ENCODE measurements at regions not wholly inside any gene's neighbourhood (a gene's known extent, or its start where the extent isn't known, plus 50 kb on each side); places are given as distances from the start of the nearest gene placed in this dataset.
"Not testable (repeated sequence)": the region's sequence is repeated elsewhere in the genome, so short reads cannot be mapped to it uniquely, and the experiment has no call there.

- H3K36me3 ChIP-seq (ENCODE audit: insufficient read depth, low read length) = no peaks in the 10 kb centered on the region
- peaks cover 28% of the 10 kb centered on the region for H3K27me3 ChIP-seq (ENCODE audit: control insufficient read depth, insufficient read depth, low read length)
- H3K9ac ChIP-seq (ENCODE audit: low read depth, low read length) = no peak overlapping the region
- no peak overlapping the region for H3K4me2 ChIP-seq (ENCODE audit: low read length)
- H3K4me1 ChIP-seq (ENCODE audit: control insufficient read depth, insufficient read depth, low read length) = peaks cover 7% of the 10 kb centered on the region
- no peaks in the 10 kb centered on the region for H3K9me3 ChIP-seq (replicated peaks; ENCODE audit: low read length)
- H3K4me3 ChIP-seq (ENCODE audit: low read length) = no peak overlapping the region
Measured at GRCh38 chr10:44284198-44285084, 100.5 kb downstream of the CXCL12 start.

GRCh38 chr10:44282626-44283300, 102.1 kb downstream of the CXCL12 start:
- Histone ChIP-seq H3K9ac (ENCODE audit: low read depth, low read length) (no peak overlapping the region), H3K9me3 (replicated peaks; ENCODE audit: low read length) (no peaks in the 10 kb centered on the region), H3K4me1 (ENCODE audit: control insufficient read depth, insufficient read depth, low read length) (peaks cover 15% of the 10 kb centered on the region), H3K4me3 (ENCODE audit: low read length) (no peak overlapping the region), H3K36me3 (ENCODE audit: insufficient read depth, low read length) (no peaks in the 10 kb centered on the region), H3K4me2 (ENCODE audit: low read length) (no peak overlapping the region), H3K27me3 (ENCODE audit: control insufficient read depth, insufficient read depth, low read length) (peaks cover 25% of the 10 kb centered on the region)

GRCh38 chr10:44281662-44282061, 103.2 kb downstream of the CXCL12 start:
- H3K4me2 ChIP-seq (ENCODE audit: low read length) = no peak overlapping the region
- peaks cover 19% of the 10 kb centered on the region for H3K27me3 ChIP-seq (ENCODE audit: control insufficient read depth, insufficient read depth, low read length)
- H3K9me3 ChIP-seq (replicated peaks; ENCODE audit: low read length) = no peaks in the 10 kb centered on the region
- H3K9ac ChIP-seq (ENCODE audit: low read depth, low read length) = no peak overlapping the region
- H3K4me1 ChIP-seq (ENCODE audit: control insufficient read depth, insufficient read depth, low read length) = peaks cover 15% of the 10 kb centered on the region
- H3K36me3 ChIP-seq (ENCODE audit: insufficient read depth, low read length) = no peaks in the 10 kb centered on the region
- H3K4me3 ChIP-seq (ENCODE audit: low read length) = no peak overlapping the region

- no peaks in the 10 kb centered on the region for H3K9me3 ChIP-seq (replicated peaks; ENCODE audit: low read length)
- H3K4me3 ChIP-seq (ENCODE audit: low read length) = no peak overlapping the region
- H3K4me1 ChIP-seq (ENCODE audit: control insufficient read depth, insufficient read depth, low read length) = peaks cover 15% of the 10 kb centered on the region
- no peak overlapping the region for H3K9ac ChIP-seq (ENCODE audit: low read depth, low read length)
- H3K36me3 ChIP-seq (ENCODE audit: insufficient read depth, low read length) = no peaks in the 10 kb centered on the region
- peaks cover 16% of the 10 kb centered on the region for H3K27me3 ChIP-seq (ENCODE audit: control insufficient read depth, insufficient read depth, low read length)
- H3K4me2 ChIP-seq (ENCODE audit: low read length) = no peak overlapping the region
Measured at GRCh38 chr10:44281089-44281613, 103.7 kb downstream of the CXCL12 start.

- no peak overlapping the region for H3K9ac ChIP-seq (ENCODE audit: low read depth, low read length)
- peaks cover 15% of the 10 kb centered on the region for H3K4me1 ChIP-seq (ENCODE audit: control insufficient read depth, insufficient read depth, low read length)
- H3K36me3 ChIP-seq (ENCODE audit: insufficient read depth, low read length) = no peaks in the 10 kb centered on the region
- no peak overlapping the region for H3K4me3 ChIP-seq (ENCODE audit: low read length)
- H3K27me3 ChIP-seq (ENCODE audit: control insufficient read depth, insufficient read depth, low read length) = peaks cover 11% of the 10 kb centered on the region
- H3K9me3 ChIP-seq (replicated peaks; ENCODE audit: low read length) = no peaks in the 10 kb centered on the region
- H3K4me2 ChIP-seq (ENCODE audit: low read length) = no peak overlapping the region
Measured at GRCh38 chr10:44280226-44281014, 104.5 kb downstream of the CXCL12 start.

- Histone ChIP-seq H3K4me2 (ENCODE audit: low read length) (no peak overlapping the region), H3K9ac (ENCODE audit: low read depth, low read length) (no peak overlapping the region), H3K36me3 (ENCODE audit: insufficient read depth, low read length) (no peaks in the 10 kb centered on the region), H3K4me3 (ENCODE audit: low read length) (no peak overlapping the region), H3K27me3 (ENCODE audit: control insufficient read depth, insufficient read depth, low read length) (peaks cover 5% of the 10 kb centered on the region), H3K4me1 (ENCODE audit: control insufficient read depth, insufficient read depth, low read length) (peaks cover 15% of the 10 kb centered on the region), H3K9me3 (replicated peaks; ENCODE audit: low read length) (no peaks in the 10 kb centered on the region)
Measured at GRCh38 chr10:44279426-44280126, 105.3 kb downstream of the CXCL12 start.

GRCh38 chr10:44278837-44279324, 106.0 kb downstream of the CXCL12 start:
- Histone ChIP-seq H3K27me3 (ENCODE audit: control insufficient read depth, insufficient read depth, low read length) (no peaks in the 10 kb centered on the region), H3K4me1 (ENCODE audit: control insufficient read depth, insufficient read depth, low read length) (peaks cover 15% of the 10 kb centered on the region), H3K9ac (ENCODE audit: low read depth, low read length) (no peak overlapping the region), H3K4me2 (ENCODE audit: low read length) (no peak overlapping the region), H3K4me3 (ENCODE audit: low read length) (no peak overlapping the region), H3K9me3 (replicated peaks; ENCODE audit: low read length) (no peaks in the 10 kb centered on the region), H3K36me3 (ENCODE audit: insufficient read depth, low read length) (no peaks in the 10 kb centered on the region)

GRCh38 chr10:44268435-44268948, 116.4 kb downstream of the CXCL12 start:
- not testable (repeated sequence) for H3K36me3 ChIP-seq (ENCODE audit: insufficient read depth, low read length); H3K4me3 ChIP-seq (ENCODE audit: low read length); H3K9ac ChIP-seq (ENCODE audit: low read depth, low read length)

GRCh38 chr10:44267007-44267406, 117.9 kb downstream of the CXCL12 start:
- H3K9me3 ChIP-seq (replicated peaks; ENCODE audit: low read length) = no peaks in the 10 kb centered on the region
- H3K36me3 ChIP-seq (ENCODE audit: insufficient read depth, low read length) = no peaks in the 10 kb centered on the region
- H3K27me3 ChIP-seq (ENCODE audit: control insufficient read depth, insufficient read depth, low read length) = no peaks in the 10 kb centered on the region
- H3K9ac ChIP-seq (ENCODE audit: low read depth, low read length) = no peak overlapping the region
- no peak overlapping the region for H3K4me3 ChIP-seq (ENCODE audit: low read length)
- no peak overlapping the region for H3K4me2 ChIP-seq (ENCODE audit: low read length)
- peaks cover 2% of the 10 kb centered on the region for H3K4me1 ChIP-seq (ENCODE audit: control insufficient read depth, insufficient read depth, low read length)

More at GRCh38 chr10:44268435-44268948, 116.4 kb downstream of the CXCL12 start:
- H3K4me1 ChIP-seq (ENCODE audit: control insufficient read depth, insufficient read depth, low read length); H3K27me3 ChIP-seq (ENCODE audit: control insufficient read depth, insufficient read depth, low read length); H3K9me3 ChIP-seq (replicated peaks; ENCODE audit: low read length); H3K4me2 ChIP-seq (ENCODE audit: low read length): not testable (repeated sequence)

GRCh38 chr10:44264244-44264643, 120.7 kb downstream of the CXCL12 start:
- Histone ChIP-seq H3K27me3 (ENCODE audit: control insufficient read depth, insufficient read depth, low read length) (no peaks in the 10 kb centered on the region), H3K4me3 (ENCODE audit: low read length) (no peak overlapping the region), H3K9me3 (replicated peaks; ENCODE audit: low read length) (no peaks in the 10 kb centered on the region), H3K36me3 (ENCODE audit: insufficient read depth, low read length) (no peaks in the 10 kb centered on the region), H3K4me1 (ENCODE audit: control insufficient read depth, insufficient read depth, low read length) (peaks cover 8% of the 10 kb centered on the region), H3K4me2 (ENCODE audit: low read length) (no peak overlapping the region), H3K9ac (ENCODE audit: low read depth, low read length) (no peak overlapping the region)

All from skeletal muscle satellite cell (primary cell).